Stimulated activated CD4-positive, alpha-beta T cell treated with anti-CD3 and anti-CD28 coated beads, Interleukin-4, amount 100 ng/mL, for 24 hours (primary cell): ENCODE measurements at regions not wholly inside any gene's neighbourhood (a gene's known extent, or its start where the extent isn't known, plus 50 kb on each side); places are given as distances from the start of the nearest gene placed in this dataset.
A peak's percentile ranks its signal among the peaks of the same experiment; 100 is the strongest.
"Not testable (repeated sequence)": the region's sequence is repeated elsewhere in the genome, so short reads cannot be mapped to it uniquely, and the experiment has no call there.

Experiments
- DNase-seq: peaks from one replicate; pipeline ENCODE4 v3.0.0-alpha.2; 2020

DNA sequence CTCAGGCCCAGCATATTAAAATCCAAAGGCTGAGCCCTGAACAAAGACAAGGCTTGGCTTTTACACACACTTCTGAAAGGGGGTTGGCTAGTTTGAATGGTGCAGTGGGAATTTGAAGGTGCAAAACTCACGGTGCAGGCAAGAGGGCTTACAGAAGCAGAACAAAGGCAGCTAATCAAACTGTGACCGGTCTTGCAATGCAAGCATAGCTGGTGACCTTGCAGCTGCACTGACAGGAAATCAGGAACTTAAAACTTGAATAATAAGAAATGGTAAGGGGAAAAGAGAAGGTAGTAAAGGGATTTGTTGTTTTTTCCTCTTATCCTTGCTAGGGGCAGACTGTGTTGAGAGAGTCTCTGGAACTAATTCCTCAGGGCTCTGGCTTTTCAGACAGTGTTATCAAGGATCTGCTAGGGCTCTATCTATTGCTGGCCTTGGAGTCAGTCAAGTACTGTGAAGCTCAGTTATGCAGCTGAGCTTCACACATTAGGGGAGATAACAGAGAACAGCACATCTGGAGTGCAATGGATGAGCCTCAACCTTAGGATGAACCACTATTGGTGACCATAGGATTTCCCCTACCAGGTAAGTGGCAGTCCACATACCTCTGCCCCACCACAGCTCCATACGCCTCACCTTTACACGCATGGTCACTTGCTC, 97.6 kb downstream of the PPIAL4G start:
- DNase-seq: no peak

DNA sequence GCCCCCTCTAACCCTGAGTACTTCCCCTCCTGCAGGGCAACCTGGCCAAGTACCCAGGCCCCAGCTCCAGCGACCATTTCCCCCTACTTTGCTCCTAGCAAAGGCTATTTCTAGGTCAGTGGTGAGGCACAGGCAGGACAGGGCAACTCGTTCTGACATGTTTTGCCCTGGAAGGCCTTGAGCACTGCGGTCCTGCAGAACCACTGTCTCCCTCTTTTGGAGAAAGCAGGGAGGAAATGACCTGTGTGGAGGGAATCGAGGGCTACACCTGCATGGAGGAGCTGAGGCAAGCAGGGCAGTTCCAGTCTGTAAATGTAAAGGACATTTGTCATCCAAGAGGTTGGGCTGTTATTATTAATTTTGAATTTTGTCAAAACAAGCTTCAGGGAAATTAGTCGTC, 99.1 kb downstream of the PPIAL4G start:
- DNase-seq: no peak

DNA sequence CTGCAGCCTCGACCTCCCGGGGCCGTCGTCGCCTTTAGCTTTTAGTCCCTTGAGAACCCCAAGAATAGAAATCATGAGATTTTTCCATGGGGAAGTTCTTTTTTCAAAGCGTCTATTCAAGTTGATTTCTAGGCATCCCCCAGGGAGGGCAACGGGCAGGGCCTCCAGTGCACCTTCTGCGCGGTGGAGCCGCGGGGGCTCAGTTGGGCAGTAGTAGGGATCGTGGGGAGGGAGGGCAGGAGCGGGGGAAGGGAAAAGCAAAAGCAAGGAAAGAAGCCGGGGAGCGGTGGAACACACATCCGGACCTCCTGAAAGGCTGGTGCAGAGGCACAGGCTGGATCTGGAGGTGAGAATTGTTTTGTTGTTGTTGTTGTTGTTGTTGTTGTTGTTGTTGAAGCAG, 103.4 kb downstream of the PPIAL4G start:
- DNase-seq: no peak

DNA sequence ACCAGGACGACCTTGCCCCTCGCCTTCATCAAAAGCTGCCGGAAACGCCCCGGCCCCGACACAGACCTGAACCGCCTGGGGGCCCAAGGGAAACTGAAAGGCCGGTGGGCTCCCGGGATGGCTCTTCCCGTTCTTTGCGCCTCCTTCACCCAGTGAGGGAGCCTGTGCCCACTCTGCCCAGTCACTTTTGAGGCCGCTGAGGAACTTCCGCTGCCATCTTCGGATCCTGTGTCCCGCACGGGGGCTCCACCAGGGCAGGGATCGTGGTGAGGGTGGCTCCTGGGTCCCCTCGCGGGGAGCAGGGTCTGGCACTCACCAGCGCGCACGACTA, 104.0 kb downstream of the PPIAL4G start:
- no peak for DNase-seq

DNA sequence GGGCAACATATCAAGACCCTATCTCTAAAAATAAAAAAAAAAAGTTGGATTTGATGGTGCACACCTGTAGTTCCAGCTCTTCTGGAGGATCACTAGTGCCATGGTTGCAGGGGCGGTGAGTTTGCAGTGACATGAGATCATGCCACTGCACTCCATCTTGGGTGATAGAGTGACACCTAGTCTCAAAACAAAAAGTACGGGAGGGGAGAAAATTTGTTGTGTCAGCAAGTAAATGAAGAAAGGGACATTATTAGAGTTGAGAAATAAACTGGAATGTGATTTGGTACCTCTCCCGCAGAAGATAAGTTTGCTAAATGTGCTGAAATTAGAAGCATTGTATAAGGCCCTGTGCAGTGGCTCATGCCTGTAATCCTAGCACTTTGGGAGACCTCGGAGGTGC, 105.1 kb downstream of the PPIAL4G start:
- not testable (repeated sequence) for DNase-seq

DNA sequence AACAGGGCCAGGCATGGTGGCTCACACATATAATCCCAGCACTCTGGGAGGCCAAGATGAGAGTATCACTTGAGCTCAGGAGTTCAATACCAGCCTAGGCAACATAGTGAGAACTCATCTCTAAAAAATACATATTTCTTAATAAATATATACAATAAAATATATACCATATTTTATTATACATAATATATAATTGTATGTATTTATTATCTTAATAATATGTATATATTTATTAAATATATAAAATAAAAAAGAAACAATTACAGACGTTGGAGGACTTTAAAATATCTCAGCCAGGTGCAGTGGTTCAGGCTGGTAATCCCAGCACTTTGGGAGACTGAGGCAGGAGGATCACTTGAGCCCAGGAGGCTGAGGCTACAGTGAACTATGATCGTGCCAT, 106.1 kb downstream of the PPIAL4G start:
- DNase-seq: not testable (repeated sequence)

DNA sequence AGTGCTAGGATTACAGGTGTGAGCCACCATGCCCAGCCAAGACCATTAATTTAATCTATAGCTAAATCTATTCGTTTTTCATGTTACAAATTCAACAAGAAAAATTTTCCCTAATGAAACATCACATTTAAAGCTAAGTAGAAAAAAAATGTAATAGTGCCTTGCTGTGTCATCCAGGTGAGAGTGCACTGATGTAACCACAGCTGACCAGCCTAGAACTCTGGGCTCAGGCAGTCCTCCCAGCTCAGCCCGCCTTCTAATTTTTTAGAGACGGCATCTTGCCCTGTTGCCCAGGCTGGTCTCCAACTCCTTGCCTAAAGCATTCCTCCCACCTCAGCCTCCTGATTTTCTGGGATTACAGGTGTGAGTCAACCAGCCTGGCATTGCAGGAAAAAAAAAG, 109.0 kb downstream of the PPIAL4G start:
- DNase-seq: no peak

DNA sequence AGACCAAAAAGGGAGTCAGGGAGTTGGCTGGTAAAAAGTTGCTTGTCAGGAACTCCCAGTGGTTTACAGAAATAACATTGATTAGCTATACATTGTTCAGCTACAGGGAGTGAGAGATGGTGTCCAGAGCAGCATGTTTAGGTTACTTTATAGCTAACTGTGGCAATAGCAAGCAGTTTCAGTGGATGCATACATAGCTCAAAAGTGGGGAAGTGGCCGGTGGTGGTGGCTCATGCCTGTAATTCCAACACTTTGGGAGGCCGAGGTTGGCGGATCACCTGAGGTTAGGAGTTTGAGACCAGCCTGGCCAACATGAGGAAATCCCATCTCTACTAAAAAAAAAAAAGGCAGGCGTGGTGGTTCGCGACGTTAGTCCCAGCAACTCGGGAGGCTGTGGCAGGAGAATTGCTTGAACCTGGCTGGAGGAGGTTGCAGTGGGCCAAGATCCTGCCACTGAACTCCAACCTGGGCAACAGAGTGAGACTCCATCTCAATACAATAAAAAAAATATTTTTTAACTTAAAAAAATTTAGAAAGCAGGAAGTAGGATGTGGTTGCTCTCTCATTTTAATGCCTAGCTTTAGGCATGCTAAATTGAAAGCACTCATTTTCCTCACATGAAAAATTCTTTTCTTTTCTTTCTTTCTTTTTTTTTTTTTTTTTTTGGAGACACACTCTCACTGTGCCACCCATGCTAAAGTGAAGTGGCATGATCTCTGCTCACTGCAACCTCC, 109.7 kb downstream of the PPIAL4G start:
- no peak for DNase-seq

DNA sequence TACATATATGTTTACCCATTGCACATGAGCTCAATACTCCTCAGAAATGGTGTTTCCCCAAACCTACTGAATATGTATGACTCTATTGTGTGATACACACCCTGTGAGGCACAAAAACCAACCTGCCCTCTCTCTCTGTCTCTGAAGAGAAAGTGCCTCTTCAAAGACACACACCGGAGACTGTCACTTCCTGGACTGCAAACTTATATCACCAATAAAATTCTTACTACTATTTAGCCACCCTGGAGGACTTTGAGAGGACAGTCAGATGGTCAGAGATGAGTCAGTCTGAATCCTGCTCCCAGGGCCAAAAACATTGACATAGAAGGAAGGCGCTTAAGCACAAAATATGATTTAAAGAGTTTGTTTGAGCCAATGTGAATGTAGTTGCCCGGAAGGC, 110.4 kb downstream of the PPIAL4G start:
- peak; percentile 61 for DNase-seq

DNA sequence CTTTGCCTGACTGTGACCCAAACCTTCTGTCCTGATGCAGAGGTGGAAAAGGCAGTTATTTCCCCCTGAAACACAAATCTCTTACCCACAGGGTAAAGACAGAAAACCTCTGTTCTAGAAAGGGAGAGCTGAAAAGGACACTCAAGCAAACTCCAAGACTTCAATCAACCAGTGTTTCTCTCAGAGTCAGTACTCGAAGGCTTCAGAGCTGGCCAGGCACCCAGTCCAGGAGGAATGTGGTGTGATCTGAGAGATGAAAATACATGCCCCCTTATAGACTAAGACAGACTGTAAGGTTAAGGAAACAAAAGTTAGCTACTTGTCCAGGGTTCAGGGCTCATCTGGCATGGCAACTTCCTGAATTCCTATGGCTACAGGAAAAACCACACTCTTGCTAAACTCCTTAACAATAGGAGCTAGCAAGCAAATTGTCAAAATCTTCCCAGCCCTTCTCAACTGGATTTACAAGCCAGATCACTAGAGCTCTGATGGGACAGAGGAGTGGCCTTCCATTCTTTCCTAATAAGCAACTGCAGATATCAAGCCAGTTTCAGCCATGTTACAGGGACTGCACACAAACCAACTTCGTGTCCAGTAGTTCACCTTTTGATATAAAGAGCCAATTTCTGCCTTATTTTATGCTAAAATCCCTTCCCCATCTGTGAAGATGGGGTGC, 110.9 kb downstream of the PPIAL4G start:
- DNase-seq: not testable (repeated sequence)

DNA sequence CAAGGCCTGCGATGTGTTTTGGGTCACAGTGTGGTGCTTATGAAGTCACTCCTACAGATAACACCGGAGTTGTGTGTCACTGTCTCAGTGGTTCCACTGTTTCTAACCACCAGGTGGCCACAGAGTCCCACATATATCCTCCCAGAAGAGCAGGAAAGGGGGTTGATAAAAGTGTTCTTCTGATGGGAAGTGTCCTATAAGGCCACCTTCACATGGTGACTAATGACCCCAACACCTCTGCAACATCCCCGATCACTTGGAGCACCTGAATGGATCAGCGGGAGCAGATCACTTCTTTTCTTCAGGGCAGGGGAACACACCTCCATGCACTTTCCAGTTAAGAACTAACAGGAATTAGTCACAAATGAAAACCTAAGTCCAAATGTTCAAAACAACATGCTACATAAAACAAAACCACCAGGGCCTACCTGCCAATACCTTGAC, 111.5 kb downstream of the PPIAL4G start:
- peak; percentile 77 for DNase-seq

DNA sequence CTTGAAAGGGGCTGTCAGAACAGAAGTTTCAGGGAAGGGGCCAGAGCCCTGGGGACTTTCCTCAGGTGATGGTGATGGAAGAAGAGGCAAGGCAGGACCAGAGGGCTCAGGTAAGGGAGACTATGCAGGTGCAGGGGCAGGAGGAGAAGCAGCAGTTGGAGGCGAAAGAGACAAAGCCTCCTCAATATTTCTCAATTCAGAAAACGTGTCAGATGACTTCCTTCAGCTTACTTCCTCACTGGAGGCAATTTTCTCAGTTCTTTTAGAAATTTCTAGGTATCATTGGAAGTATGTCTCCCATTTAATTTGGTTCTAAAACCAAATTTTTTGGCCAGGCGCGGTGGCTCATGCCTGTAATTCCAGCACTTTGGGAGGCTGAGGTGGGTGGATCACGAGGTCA, 112.4 kb downstream of the PPIAL4G start:
- DNase-seq: not testable (repeated sequence)

DNA sequence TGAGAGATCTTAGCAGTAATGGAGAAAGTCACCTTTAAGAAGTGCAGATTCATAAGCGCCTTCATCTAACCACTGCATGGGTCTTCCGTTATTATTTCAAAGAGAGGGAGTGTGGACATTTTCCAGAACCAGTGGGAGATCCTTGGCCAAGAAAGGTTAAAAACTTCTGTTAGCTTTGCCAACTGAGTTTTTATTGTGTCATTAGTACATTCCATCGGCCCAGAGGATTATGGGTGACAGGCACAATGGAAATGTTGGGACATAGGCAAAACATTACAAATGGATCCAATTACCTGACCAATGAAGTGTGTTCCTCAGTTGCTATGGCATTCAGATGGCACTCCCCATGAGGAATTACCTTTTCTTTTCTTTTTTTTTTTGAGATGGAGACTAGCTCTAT, 115.5 kb downstream of the PPIAL4G start:
- no peak for DNase-seq

DNA sequence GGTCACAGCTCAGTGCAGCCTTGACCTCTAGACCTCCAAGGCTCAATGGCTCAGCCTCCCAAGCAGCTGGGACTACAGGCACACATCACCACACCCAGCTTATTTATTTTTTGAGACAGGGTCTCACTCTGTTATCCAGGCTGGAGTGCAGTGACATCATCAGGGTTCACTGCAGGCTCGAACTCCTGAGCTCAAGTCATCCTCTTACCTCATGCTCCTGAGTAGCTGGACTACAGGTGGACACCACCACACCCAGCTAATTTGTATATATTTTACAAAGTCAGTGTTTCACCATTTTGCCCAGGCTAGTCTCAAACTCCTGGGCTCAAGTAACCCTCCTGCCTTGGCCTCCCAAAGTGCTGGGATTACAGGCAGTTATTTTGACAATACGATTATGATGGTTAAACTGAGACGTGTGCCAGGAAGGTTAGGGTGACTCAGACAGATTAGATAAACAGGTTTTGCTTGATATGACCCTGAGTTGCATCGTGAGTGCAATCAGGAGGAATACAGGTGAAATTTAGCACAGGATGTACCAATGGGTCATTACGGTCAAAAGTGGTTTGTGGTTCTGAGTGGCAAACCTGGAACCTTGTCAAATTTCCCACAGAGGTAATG, 116.9 kb downstream of the PPIAL4G start:
- DNase-seq: not testable (repeated sequence)

DNA sequence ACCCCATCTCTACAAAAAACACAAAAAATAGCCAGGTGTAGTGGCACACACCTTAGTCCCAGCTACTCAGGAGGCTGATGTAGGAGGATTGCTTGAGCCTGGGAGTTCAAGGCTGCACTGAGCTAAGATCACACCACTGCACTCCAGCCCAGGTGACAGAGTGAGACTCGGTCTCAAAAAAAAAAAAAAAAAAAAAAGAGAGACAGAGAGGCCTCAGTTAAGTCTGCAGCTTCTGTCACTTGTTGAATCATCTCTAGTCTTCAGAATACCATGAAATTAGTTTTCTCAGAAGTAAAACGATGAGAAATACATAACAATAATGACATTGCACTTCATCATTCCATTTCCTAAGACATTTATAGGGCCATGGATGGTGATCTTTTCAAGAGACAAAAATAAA, 118.0 kb downstream of the PPIAL4G start:
- not testable (repeated sequence) for DNase-seq

DNA sequence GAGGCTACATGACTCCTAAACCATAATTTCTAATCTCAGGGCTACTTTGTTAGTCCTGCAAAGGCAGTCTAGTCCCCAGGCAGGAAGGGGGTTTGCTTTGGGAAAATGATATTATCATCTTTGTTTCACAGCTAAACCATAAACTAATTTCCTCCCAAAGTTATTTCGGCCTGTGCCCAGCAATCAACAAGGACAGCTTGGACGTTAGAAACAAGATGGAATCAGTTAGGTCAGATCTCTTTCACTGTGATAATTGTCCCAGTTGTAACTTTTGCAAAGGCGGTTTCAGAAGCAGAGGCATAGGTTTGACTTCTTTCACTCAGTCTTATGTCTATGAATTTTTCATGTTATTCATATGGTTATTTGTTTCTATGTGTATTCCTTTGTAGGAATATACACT, 119.1 kb downstream of the PPIAL4G start:
- not testable (repeated sequence) for DNase-seq

DNA sequence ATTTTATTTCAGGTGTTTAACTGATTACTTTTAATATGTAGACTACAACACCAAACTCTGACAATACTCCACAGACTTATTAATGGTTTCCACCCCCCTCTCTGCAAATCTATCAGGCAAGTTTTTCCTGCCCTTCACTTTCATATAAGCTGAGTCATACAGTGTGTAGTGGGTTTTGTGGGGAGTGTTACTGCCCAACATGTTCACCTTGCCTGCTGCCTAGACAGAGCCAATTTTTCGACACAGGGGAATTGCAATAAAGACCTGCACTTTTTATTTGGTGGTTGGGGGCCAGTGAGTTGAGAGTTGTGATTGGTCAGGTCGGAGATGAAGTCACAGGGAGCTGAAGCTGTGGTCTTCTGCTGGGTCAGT, 119.7 kb downstream of the PPIAL4G start:
- DNase-seq: peak; percentile 30

DNA sequence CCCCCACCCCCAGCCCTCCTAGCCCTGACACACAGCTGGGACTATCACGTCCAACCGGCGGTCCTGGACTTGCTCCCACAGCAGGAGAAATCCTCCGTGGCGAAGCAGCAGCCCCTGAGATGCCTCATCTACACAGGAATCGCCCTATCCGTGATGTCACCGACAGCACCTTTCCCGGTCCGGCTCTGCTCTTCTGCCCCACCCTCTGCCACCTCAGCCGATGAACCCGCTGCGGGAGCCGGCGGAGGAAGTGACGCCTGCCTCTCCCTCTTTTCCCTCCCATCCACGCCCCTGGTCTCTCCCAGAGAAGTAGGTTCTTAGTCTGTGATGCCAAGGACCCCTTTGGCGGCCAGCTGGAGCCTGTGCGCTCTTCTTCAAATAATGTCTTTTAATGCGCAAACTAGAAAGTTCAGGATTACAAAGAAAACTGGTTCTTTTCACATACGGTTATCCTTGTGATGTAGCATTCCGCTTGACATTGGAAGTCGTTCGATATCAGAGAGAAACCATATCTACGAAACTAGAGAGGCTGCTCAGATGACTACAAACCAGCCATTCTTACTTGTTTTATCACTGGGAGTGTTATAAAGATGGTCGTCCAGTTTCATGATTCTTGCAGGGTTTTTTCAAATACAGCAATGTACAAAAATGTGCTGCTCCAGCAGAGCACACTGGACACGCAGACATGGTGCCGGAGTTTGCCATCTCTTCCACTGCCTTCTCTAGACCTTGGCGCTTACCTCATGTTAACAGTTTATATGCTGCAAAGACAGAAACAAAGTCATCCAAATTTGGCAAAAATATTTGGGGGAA, 120.3 kb downstream of the PPIAL4G start:
- peak; percentile 53 for DNase-seq

DNA sequence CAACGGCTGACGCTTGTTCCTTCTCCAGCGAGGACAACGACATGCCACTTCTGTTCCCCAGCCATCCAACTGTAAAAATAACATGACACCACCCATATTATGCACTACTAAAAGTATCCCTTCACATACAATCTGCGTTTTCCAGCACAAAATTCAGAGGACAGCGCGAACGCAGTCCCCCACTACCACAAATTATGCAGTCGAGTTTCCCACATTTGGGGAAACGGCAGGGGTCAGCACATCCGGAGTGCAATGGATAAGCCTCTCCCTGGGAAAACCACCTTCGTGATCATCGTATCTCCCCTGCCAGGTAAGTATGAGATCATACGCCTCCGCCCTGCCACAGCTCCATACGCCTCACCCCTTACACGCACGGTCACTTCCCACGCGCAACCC, 120.9 kb downstream of the PPIAL4G start:
- peak; percentile 54 for DNase-seq

DNA sequence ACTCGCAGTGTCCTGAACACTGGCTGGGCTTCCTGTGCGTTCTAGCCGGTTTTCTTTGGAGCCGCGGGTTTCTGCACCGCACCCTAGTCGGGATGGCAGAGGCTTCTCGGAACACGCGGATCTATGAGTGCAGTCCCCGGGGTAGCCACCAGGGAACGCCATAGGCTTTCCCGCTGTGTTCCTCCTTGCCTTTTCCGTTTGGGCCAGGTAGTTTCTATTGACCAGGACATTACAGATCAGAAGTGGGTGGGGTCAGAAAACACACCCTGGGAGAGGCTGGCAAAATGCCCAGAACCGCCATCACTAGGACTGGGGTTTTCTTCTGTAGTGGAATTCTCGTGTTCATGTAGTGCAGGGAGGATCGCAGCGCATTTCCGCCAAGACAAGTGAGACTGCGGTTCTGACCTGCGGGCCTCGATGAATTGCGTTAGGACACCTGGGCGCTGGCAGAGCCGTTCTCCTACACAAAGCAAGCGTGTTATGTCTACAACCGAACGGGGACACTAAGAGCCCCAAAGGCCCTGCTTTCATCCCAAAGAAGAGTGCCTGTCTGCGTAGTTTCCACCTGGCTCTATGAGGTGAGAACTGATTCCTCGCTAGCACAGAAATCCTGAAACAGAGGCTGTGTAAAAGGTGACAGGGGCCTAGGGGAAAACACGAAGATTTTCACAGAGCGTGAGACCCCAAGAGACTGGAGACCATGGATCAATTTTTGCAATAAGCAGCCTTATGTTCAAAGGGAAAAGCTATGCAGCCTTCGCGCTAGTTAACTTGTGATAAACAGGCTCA, 121.5 kb downstream of the PPIAL4G start:
- DNase-seq: peak; percentile 54

DNA sequence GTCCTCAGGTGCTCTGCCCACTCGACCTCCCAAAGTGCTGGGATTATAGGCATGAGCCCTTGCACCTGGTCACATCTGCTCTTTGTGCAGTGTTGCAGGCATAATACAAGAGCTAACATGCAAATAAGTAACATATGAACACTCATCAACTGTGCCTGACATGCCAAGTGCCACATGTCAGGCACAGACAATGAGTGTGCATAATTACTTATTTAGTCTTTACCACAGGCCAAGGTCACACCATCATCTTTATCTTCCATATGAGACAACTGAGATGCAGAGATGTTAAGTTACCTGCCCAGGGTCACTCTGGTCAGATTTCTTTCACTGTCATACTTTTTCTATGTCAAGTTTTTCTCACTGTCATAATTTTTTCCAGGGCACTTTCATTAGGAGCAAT, 126.1 kb downstream of the PPIAL4G start:
- no peak for DNase-seq

DNA sequence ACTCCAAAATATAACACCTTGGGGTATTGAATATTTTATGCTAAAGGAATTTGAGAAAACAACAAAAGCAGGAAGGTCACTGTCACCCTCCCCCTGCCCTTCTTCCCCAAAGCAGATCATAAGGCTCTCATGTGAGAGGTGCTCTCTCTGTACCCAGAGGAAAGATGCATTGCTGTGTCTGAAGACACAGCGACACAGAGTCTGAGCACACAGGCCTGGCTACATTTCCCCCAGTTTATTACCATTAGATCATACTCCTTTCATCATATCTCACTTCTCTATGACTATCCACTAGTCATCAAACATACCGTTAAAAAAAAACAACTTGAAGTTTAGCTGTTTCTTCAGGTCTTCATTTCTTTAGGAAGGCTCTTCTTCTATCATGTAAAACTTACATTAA, 127.1 kb downstream of the PPIAL4G start:
- no peak for DNase-seq
